ENCODE measurements at regions not wholly inside any gene's neighbourhood (a gene's known extent, or its start where the extent isn't known, plus 50 kb on each side); places are given as distances from the start of the nearest gene placed in this dataset.

DNA sequence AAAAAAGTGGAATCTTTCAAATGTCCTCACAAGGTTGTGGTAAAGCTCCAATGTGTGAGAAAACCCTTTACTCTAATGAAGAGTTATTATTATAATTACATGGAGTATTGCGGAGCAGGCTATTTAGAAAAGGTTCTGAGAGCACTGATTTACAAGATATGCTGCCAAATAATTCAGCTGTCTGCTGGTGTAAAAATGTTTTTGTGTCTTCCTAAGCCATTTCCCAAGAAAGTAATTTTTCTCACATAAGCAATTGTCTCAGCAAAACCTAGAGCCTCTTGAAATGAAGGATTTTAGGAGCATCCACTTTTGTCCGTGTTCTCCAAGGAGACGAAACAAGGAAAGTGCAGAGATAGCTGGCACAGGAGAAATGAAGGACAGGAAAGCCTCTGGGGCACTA, 229.6 kb upstream of the STARD13 start:
- TF ChIP-seq, protein P1, sequence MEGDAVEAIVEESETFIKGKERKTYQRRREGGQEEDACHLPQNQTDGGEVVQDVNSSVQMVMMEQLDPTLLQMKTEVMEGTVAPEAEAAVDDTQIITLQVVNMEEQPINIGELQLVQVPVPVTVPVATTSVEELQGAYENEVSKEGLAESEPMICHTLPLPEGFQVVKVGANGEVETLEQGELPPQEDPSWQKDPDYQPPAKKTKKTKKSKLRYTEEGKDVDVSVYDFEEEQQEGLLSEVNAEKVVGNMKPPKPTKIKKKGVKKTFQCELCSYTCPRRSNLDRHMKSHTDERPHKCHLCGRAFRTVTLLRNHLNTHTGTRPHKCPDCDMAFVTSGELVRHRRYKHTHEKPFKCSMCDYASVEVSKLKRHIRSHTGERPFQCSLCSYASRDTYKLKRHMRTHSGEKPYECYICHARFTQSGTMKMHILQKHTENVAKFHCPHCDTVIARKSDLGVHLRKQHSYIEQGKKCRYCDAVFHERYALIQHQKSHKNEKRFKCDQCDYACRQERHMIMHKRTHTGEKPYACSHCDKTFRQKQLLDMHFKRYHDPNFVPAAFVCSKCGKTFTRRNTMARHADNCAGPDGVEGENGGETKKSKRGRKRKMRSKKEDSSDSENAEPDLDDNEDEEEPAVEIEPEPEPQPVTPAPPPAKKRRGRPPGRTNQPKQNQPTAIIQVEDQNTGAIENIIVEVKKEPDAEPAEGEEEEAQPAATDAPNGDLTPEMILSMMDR (IDR thresholded peaks at IDR 0.05; ENCODE audit: control extremely low read depth, extremely low read depth, low read depth, missing control alignments) = no peak
- POLR2A ChIA-PET = no interaction called here
- no peak for DNase-seq (ENCODE audit: extremely low spot score)
- CTCF ChIA-PET = interaction anchor here (1.0 to 1.3 kb wide), 2 partner anchors 8 to 10 kb away, joined by 3 to 4 read pairs; no protein-coding TSS in a partner anchor

DNA sequence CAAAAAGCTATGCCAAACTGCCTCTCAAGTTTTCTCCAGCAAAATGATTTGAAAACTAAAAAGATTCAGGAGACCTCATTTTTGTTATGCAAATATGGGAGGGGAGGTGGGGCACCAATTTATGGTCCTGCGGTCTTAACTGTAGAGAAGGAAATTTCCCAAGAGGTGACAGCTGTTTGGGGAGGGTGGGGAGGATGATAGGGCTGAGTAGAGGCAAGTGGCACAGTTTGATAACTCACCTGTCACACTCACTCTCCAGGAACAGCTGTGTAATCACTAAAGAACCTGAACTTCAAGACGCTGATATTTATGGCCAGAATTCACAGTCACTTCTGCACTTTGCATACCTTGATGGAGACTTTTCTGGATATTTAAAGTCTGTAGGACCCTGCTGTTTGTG, 232.9 kb upstream of the STARD13 start:
- DNase-seq (ENCODE audit: extremely low spot score) = no peak
- ChIA-PET CTCF (interaction anchor here (1.0 kb wide), 1 partner anchor 10 kb away, joined by 3 read pairs; no protein-coding TSS in a partner anchor), POLR2A (no interaction called here)
- TF ChIP-seq, protein P1 (IDR thresholded peaks at IDR 0.05; ENCODE audit: control extremely low read depth, extremely low read depth, low read depth, missing control alignments) = no peak

DNA sequence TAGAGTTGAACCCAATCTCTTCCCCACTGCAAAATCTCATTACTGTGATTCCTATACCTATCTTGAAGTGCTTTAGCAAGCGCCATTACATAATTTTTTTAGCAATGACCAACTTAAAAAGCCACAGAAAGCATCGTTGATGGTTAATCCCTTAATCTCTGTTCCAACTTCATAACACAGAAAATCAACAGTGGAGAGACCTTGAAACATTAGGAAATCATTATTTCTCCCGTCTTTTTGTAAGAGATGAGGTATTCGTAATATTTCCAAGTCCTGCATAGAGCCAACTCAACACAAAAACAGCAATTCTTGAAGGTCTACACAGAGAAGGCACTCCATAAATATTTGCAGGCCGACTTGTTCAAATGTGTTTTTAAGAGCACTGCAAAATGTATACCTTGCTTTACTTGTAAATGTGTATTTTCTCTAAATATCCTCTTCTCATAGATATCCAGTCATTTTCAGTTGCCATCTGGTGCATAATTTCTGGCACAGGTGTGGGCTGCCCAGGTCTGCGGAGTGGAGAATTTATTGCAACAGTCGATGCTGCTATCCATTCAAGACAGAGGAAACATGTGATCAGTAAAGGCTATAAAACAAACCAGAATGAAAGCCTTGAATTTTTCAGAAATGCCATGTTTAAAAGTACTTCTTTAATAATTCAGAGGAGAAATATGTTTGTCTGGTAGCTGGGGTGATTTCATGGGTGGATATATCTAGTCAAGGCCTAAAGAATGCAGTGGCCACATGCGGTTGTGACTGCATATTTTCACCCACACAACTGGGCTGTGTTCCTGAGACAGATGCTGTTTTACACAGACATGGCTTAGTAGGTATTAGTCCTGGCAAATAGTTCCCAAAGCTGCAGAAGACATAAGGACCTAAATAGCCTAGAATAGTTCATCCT, 234.3 kb upstream of the STARD13 start:
- POLR2A ChIA-PET = no interaction called here
- TF ChIP-seq, protein P1 (IDR thresholded peaks at IDR 0.05; ENCODE audit: control extremely low read depth, extremely low read depth, low read depth, missing control alignments) = no peak
- CTCF ChIA-PET = interaction anchor here (1.1 to 1.4 kb wide), 3 partner anchors 9 to 16 kb away, joined by 3 read pairs; no protein-coding TSS in a partner anchor
- DNase-seq (ENCODE audit: extremely low spot score) = no peak

DNA sequence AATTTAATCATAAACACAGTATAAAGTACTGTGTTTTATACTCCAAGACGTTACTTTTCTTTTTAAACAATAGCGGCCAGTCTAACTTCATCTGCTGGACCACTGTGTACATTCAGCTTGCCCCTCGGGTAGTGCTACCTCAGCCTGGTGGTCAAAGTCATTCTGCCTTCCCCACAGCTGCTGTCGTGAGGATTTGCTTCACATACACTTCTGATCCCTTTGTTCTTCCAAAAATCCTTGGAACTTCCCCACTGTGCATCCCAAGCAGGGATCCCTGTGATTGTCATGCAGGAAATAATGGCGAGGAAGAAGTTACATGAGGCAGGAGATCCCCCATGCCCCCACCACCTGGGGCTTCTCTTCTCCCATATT, 234.9 kb upstream of the STARD13 start:
- ChIA-PET POLR2A (no interaction called here), CTCF (interaction anchor here (1.0 to 1.4 kb wide), 4 partner anchors 9 to 49 kb away, joined by 3 read pairs; no protein-coding TSS in a partner anchor)
- DNase-seq (ENCODE audit: extremely low spot score) = no peak
- TF ChIP-seq, protein P1 (IDR thresholded peaks at IDR 0.05; ENCODE audit: control extremely low read depth, extremely low read depth, low read depth, missing control alignments) = no peak

DNA sequence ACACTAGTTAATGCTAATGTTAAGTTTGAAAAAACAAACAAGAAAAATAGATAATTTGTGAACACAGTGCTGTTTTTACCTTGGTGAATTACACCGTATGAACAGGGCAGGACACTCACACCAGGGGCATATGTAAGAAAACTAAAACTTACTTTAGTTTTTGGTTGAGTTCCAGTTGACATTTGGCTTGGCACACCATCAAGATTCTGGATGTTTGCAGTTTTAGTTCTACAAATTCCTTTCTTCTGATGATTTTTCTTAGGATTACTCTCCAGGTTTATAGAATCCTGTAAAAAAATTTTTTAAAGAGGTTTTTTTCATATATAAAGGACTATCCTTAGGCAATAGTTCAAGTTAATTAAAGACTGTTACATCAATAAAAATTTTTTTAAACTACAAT, 238.5 kb upstream of the STARD13 start:
- DNase-seq (ENCODE audit: extremely low spot score) = no peak
- ChIA-PET CTCF (no interaction called here), POLR2A (no interaction called here)
- TF ChIP-seq, protein P1 (IDR thresholded peaks at IDR 0.05; ENCODE audit: control extremely low read depth, extremely low read depth, low read depth, missing control alignments) = no peak

DNA sequence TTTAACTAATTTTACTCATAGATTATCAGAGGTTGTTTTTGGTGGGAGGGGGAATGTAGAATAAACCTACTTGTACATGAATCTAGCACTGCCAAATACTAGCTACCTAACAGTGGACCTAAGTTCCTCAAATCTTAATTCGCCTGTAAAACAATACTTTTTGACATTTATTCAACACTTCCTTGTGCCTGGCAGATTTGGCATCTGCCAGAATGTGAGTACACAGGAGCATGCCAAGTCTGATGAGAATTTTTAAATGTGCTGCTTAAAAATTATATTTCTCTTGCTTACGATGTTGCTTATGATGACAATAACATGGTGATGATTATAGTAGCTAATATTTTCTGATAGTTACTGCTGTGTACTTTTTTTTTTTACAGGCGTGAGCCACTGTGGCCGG, 240.2 kb upstream of the STARD13 start:
- ChIA-PET POLR2A (no interaction called here), CTCF (interaction anchor here (0.5 to 1.9 kb wide), 10 partner anchors 9 to 1286 kb away, joined by 3 to 7 read pairs (median 3); no protein-coding TSS in a partner anchor)
- TF ChIP-seq, protein P1 (IDR thresholded peaks at IDR 0.05; ENCODE audit: control extremely low read depth, extremely low read depth, low read depth, missing control alignments) = no peak
- DNase-seq (ENCODE audit: extremely low spot score) = no peak
